ENCODE measurements at regions not wholly inside any gene's neighbourhood (a gene's known extent, or its start where the extent isn't known, plus 50 kb on each side); places are given as distances from the start of the nearest gene placed in this dataset.

GRCh38 chr3:8157640-8158039 is 344.0 kb upstream of the LMCD1 start:
- TF ChIP-seq, protein P1, sequence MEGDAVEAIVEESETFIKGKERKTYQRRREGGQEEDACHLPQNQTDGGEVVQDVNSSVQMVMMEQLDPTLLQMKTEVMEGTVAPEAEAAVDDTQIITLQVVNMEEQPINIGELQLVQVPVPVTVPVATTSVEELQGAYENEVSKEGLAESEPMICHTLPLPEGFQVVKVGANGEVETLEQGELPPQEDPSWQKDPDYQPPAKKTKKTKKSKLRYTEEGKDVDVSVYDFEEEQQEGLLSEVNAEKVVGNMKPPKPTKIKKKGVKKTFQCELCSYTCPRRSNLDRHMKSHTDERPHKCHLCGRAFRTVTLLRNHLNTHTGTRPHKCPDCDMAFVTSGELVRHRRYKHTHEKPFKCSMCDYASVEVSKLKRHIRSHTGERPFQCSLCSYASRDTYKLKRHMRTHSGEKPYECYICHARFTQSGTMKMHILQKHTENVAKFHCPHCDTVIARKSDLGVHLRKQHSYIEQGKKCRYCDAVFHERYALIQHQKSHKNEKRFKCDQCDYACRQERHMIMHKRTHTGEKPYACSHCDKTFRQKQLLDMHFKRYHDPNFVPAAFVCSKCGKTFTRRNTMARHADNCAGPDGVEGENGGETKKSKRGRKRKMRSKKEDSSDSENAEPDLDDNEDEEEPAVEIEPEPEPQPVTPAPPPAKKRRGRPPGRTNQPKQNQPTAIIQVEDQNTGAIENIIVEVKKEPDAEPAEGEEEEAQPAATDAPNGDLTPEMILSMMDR (IDR thresholded peaks at IDR 0.05), result no peak
- no peak for TF ChIP-seq TCF7L2 (IDR thresholded peaks at IDR 0.05; ENCODE audit: low read depth, low read length)
- no peak for TF ChIP-seq POLR2AphosphoS5 (IDR thresholded peaks at IDR 0.05; ENCODE audit: low read depth, low read length)
- no peak for TF ChIP-seq SIN3A (IDR thresholded peaks at IDR 0.05; ENCODE audit: borderline replicate concordance, insufficient read depth, low read depth, low read length)
- TF ChIP-seq, protein P2, sequence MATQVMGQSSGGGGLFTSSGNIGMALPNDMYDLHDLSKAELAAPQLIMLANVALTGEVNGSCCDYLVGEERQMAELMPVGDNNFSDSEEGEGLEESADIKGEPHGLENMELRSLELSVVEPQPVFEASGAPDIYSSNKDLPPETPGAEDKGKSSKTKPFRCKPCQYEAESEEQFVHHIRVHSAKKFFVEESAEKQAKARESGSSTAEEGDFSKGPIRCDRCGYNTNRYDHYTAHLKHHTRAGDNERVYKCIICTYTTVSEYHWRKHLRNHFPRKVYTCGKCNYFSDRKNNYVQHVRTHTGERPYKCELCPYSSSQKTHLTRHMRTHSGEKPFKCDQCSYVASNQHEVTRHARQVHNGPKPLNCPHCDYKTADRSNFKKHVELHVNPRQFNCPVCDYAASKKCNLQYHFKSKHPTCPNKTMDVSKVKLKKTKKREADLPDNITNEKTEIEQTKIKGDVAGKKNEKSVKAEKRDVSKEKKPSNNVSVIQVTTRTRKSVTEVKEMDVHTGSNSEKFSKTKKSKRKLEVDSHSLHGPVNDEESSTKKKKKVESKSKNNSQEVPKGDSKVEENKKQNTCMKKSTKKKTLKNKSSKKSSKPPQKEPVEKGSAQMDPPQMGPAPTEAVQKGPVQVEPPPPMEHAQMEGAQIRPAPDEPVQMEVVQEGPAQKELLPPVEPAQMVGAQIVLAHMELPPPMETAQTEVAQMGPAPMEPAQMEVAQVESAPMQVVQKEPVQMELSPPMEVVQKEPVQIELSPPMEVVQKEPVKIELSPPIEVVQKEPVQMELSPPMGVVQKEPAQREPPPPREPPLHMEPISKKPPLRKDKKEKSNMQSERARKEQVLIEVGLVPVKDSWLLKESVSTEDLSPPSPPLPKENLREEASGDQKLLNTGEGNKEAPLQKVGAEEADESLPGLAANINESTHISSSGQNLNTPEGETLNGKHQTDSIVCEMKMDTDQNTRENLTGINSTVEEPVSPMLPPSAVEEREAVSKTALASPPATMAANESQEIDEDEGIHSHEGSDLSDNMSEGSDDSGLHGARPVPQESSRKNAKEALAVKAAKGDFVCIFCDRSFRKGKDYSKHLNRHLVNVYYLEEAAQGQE (IDR thresholded peaks at IDR 0.05; ENCODE audit: insufficient read depth in 1 of 2, low read depth in 2 of 2, low read length in 1 of 2), result no peak
- ATAC-seq (no peak), DNase-seq (ENCODE audit: low read depth, low spot score) (no peak)
- H3K36me3 ChIP-seq (ENCODE audit: control insufficient read depth, insufficient read depth, low read length), result no peaks in the 10 kb centered on the region
- POLR2A ChIA-PET, result no interaction called here
- no peaks in the 10 kb centered on the region for H3K27me3 ChIP-seq (ENCODE audit: control insufficient read depth, insufficient read depth, low read length)
- no peak overlapping the region for H3K4me3 ChIP-seq (ENCODE audit: low read depth in 2 of 2, low read length in 2 of 2)
- no peak overlapping the region for H3K27ac ChIP-seq (ENCODE audit: low read length)
- in situ Hi-C loops (cut with HindIII; ENCODE audit: low pct_unique_long_range_greater_than_20kb, low sequenced_read_pairs) (no loop called here), intact Hi-C loops (cut with micrococcal nuclease; ENCODE audit: unreplicated experiment) (no loop called here)
- no peaks in the 10 kb centered on the region for H3K4me1 ChIP-seq (ENCODE audit: control insufficient read depth, insufficient read depth, low read length)
- H3K9me3 ChIP-seq (ENCODE audit: control insufficient read depth, insufficient read depth, low read depth, low read length), result no peaks in the 10 kb centered on the region
- BruUV-seq (replicated peaks), result no TSS peak
- CTCF ChIA-PET, result no interaction called here

GRCh38 chr3:8164145-8164544 is 337.5 kb upstream of the LMCD1 start:
- TF ChIP-seq, protein P2 (IDR thresholded peaks at IDR 0.05; ENCODE audit: insufficient read depth in 1 of 2, low read depth in 2 of 2, low read length in 1 of 2), result no peak
- TF ChIP-seq TCF7L2 (IDR thresholded peaks at IDR 0.05; ENCODE audit: low read depth, low read length) (no peak), POLR2AphosphoS5 (IDR thresholded peaks at IDR 0.05; ENCODE audit: low read depth, low read length) (no peak), SIN3A (IDR thresholded peaks at IDR 0.05; ENCODE audit: borderline replicate concordance, insufficient read depth, low read depth, low read length) (no peak)
- TF ChIP-seq, protein P1 (IDR thresholded peaks at IDR 0.05), result no peak
- Histone ChIP-seq H3K27ac (ENCODE audit: low read length) (no peak overlapping the region), H3K4me1 (ENCODE audit: control insufficient read depth, insufficient read depth, low read length) (no peaks in the 10 kb centered on the region), H3K27me3 (ENCODE audit: control insufficient read depth, insufficient read depth, low read length) (no peaks in the 10 kb centered on the region), H3K4me3 (ENCODE audit: low read depth in 2 of 2, low read length in 2 of 2) (no peak overlapping the region), H3K9me3 (ENCODE audit: control insufficient read depth, insufficient read depth, low read depth, low read length) (no peaks in the 10 kb centered on the region), H3K36me3 (ENCODE audit: control insufficient read depth, insufficient read depth, low read length) (no peaks in the 10 kb centered on the region)
- ATAC-seq (no peak), DNase-seq (ENCODE audit: low read depth, low spot score) (no peak)
- no TSS peak for BruUV-seq (replicated peaks)
- intact Hi-C loops (cut with micrococcal nuclease; ENCODE audit: unreplicated experiment), result no loop called here
- ChIA-PET CTCF (no interaction called here), POLR2A (no interaction called here)
- in situ Hi-C loops (cut with HindIII; ENCODE audit: low pct_unique_long_range_greater_than_20kb, low sequenced_read_pairs), result no loop called here
